Sigmoid colon (tissue), 3 donors: ENCODE measurements at regions not wholly inside any gene's neighbourhood (a gene's known extent, or its start where the extent isn't known, plus 50 kb on each side); places are given as distances from the start of the nearest gene placed in this dataset.

Experiments used
- CTCF ChIP-seq, 4 experiments: fragments of 450-650 bp in 3 of 4; fragments of 200-600 bp in 1 of 4; IDR thresholded peaks; one replicate each; pipeline ENCODE4 v1.5.1; 2016 to 2019; ENCODE audit warnings: antibody characterized with exemption in 4 of 4, mild to moderate bottlenecking in 3 of 4, moderate library complexity in 2 of 4
- POLR2A ChIP-seq, 2 donors: fragments of 450-650 bp; IDR thresholded peaks; one replicate each; pipeline ENCODE4 v1.6.1; 2016; ENCODE audit warnings: antibody characterized with exemption in 2 of 2, mild to moderate bottlenecking in 2 of 2, moderate library complexity in 2 of 2

DNA sequence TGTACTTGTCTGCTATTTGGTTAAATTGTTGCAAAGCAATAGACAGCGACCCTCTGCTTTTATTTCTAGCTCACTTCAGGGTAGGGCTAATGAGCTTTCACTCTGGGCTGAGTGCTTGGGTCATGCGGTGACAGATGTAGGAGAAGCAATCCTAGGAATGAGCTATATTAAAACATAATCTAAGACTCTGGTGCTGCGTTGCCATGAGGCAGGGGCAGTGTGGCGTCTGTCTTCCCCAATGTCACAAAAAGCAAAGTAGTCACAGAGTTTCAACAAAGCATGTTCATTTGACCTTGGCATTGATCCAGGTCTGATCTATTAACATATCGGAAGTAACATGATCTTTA is 55.5 kb upstream of the GRAMD1B start:
- no peak for TF ChIP-seq CTCF (IDR thresholded peaks at IDR 0.05)
- TF ChIP-seq POLR2A (IDR thresholded peaks at IDR 0.05) = no peak
